NCI-H1694 treated with DMSO at 0.1 percent for 48 hours (cell line): ENCODE measurements at regions not wholly inside any gene's neighbourhood (a gene's known extent, or its start where the extent isn't known, plus 50 kb on each side); places are given as distances from the start of the nearest gene placed in this dataset.
"Not testable (repeated sequence)": the region's sequence is repeated elsewhere in the genome, so short reads cannot be mapped to it uniquely, and the experiment has no call there.

Experiments used
- DNase-seq: peaks from one replicate; lab custom pipeline; 2025; lab: John Stamatoyannopoulos, UW

DNA sequence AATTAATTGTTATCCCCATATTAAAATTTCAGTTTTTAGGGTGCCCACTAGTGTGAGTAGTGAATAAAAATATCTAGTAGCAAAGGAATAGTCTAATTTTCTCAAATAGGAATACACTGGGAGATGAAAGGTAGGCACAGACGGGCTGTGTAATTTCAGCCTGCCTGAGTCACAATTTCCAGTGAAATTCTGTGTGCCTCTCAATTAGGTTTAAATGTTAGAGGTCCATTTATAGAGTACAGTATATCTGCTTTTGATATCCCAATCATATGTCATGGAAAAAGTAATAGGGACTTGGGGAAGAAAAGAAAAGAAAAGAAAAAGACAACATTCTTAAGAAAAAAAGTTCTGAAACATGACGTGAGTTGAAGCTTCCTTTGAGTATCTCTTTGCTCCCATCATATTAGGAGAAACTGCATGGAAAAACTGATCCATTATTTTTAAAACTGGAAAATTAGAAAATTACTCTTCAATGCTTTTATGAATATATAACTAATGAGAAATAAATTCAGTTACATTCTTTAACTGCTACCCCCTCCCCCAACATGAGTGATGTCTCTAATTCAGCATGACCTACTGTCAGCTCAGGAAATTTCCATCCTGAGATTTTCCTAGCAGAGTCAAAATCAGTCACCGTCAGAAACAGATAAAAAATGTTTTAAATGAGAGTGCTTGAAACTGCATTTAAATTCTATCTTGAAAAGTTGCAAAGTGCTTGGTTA is 473.8 kb upstream of the HSF2 start:
- DNase-seq = no peak

DNA sequence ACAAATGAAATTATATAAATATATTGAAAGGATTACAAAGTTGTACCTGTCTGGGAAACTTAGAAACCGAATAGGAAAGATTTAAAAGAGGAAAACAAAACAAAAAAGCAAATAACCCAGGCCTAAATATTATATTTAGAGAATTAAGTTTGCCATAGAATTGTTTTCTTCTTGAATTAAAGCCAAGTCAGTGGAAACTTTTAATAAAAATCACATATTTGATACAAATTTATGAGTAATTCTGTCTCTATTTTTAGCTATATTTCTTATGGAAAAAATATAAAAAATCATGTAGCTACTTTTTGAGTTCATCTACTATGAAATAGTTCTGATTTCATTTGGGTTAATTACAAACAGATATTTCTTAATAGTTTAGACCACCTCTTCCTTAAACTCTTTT is 470.2 kb upstream of the HSF2 start:
- DNase-seq = no peak

DNA sequence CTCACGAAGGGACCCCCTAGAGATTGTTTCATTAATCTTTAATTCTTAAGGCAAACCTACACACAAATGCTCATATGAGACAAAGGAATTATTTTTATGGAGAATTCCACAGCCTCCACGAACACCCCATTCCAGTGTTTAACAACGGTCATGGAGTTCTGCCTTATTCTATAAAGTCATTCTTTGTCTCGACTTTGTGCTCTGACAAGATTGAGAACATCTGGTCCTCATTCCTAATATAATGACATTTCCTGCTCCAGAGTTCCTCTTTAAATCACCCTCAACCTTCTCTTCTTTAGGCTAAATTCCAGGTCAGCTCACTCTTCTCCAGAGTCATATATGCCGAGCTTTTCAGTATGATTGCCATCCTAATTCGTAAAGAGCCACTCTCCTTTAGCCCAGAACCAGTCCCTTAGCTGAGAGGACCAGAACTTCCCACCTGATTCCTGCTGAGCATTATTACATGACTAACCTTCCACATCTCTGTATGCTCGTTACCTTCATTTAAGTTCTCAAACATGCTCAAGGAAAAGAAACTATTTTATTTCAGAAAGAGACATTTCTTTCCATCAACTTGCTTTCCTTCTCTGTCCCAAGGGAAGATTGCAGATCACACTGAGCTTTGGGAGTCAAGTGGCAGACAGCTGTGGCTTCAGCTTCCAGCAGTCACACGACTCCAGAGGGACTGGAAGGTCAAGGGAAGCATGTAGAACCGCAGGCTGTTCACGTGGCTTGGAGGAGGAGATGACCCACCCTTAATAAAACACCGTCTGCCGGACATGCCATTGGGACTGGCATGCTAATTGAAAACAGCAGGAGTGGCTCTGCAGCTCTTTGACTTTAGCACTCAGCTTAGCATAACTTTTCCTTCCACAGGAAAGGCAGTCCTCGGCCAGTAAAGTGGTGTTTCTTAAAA is 467.1 kb upstream of the HSF2 start:
- DNase-seq = no peak

DNA sequence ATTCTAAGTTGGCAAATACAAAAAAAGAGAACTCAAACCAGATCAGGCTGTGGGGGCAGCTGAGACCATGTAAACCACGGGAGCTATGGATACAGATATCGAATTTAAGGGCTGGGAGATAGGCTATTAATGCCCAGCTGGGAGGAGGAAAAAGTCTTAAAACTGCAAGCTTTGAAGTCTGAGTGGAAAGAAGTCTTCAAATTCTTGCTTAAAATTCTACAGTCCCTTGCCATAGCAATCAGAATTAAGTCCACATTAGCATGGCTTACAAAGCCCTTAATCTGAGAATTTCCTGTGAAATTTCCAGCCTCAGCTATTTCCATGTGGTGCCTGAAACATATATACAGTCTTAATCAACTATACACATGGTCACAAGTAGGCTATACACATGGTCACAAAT is 465.0 kb upstream of the HSF2 start:
- DNase-seq = no peak

DNA sequence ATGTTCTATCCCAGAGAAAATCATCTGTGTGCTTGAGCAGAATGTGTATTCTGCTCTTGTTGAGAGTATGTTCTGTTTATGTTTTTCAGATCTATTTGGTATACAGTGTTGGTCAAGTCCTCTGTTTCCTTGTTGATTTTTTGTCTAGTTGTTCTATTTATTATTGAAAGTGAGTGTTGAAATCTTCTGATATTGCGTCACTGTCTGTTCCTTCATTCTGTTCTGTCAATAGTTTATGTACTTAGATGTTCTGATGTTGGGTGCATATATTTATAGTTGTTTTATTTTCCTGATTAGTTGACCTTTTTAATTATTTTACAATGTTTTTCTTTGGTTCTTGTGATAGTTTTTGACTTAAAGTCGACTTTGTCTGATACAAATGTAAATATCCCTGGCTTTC is 458.7 kb upstream of the HSF2 start:
- DNase-seq = no peak

DNA sequence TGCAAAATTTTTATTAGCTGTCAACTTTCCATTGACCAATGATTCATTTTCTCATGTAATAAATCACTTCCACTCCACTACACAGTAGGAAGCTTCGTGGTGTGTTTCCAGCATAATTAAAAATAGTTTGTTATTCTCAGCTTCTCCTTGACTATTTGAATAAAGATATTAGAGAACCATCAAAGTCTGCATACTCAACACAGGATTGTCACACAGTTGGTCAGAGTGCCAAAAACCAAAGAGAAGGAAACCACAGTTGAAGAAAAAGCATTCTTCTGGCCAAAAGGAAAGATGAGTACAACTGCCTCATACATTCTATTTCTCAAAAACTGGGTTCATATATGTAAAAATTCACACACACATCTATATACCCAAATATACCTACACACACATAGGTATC is 455.1 kb upstream of the HSF2 start:
- DNase-seq = no peak

DNA sequence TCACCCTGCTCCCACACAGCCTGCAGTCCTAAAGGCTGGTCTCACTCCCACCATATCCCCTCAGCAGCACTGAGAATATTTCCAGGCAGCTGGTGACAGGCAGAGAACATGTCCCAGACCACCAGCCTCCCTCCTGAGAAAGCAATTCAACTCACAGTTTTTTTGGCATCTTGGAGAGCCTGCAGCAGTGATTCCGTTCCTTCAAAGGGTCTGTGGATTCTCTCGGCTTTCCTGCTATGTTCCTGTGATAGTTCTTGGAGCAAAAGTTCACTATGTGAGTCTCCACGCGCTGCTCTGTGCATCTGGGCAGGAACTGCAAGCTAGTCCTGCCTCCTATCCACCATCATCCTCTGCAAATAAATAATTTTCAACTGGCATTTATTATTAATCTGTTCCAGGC is 448.3 kb upstream of the HSF2 start:
- DNase-seq = no peak

DNA sequence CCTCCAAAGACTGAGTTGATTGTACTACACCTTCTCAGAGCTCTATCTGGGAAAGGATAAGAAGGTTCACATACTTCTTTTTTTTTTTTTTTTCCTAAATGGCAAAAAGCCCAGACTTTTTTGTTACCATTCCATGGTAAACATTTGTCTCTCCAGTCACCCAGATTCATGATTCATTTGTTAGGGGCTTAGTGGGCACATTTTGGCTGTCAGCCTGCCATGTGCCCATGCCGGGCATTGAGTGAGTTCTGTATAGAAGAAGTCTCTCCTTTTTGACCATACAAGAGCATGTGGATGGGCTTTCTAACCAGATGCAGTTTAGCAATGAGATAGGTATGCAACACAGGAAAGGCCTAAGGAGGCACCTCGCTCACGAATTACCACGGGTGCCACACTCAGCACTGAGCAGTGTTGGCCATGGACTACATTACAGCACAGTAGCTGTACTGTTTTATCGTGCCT is 447.5 kb upstream of the HSF2 start:
- DNase-seq = no peak

DNA sequence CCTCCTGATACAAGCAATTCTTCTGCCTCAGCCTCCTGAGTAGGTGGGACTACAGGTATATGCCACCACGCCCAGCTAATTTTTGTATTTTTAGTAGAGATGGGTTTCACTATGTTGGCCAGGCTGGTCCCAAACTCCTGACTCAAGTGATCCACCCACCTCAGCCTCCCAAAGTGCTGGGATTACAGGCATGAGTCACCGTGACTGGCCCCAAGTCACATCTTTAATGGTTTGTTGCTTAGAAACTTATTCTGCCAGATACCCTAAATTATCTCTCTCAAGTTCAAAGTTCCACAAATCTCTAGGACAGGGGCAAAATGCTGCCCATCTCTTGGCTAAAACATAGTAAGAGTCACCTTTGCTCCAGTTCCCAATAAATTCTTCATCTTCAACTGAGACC is 444.1 kb upstream of the HSF2 start:
- not testable (repeated sequence) for DNase-seq

DNA sequence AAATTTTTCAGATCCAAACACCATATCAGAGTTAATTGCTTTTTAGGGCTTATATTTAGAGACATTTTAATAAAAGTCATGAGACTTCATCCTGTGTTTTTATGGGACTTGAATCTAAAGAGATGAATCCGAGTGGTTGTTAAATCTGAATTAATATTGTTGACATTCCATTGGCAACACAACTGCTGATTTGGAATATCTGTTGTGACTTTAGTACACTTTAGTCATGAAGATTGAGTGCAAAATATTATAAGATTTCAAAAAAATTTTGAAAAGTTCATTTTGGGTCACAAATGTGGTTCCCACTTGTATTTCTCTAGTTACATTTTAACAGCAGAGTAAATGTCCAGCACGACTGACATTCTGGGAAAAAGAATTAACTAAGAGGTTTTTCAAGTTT is 442.7 kb upstream of the HSF2 start:
- no peak for DNase-seq

DNA sequence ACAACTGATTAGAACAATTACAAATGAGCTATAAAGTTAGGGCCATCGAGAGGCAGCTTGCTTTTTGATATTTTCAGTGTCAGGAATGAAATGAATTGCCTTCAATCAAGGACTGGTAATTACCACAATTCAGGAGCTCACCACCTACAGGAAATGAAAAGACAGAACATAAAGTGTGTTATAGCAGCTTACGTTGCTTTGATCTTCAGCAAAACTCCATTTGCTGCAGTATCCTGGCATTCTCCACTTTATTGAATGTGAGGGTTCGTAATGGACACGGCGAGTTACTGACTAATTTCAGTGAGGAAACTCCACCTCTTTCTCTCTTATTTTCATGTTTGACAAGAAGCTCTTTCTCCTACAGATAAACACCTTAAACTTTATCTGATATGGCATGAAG is 440.0 kb upstream of the HSF2 start:
- DNase-seq = no peak

DNA sequence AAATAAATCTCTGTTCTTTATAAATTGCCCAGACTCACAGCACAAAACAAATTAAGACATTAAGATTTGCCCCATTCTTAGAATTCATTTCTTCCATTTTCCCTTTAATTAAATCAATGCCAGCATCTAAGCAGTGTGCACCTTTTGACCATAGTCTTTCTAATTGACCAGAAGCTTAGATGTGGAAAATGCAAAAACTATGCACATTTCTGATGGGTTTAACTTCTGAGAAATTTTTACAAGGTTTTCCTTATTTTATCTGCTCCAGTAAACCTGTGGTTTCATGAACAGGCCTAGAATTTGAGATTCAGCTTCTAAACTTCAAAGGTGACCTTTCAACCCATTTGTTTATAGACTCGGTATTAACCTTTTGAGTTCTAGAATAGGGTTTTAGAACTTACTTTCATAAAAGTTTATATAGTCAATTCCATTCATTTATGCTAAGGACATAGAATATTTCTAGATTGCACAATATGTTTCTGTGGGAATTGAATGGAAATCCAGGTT is 437.8 kb upstream of the HSF2 start:
- no peak for DNase-seq

DNA sequence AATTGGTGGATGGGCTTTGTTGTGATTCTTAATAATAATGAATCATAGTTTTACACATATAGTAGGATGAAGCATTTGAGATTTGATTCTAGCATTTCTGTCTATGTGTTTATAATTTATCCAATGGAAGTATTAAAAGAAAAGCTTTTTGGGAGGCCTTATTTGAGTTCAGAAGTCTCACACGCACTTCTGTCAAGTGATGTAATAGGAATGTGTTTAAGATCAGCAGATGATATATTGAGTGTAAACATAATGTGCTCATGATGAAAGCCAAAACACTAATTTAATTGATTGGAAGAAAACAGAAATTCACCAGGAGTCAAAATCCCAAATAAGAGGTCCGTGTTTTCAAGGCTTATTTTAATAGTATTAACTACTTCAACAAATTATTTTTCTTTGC is 435.6 kb upstream of the HSF2 start:
- DNase-seq = no peak

DNA sequence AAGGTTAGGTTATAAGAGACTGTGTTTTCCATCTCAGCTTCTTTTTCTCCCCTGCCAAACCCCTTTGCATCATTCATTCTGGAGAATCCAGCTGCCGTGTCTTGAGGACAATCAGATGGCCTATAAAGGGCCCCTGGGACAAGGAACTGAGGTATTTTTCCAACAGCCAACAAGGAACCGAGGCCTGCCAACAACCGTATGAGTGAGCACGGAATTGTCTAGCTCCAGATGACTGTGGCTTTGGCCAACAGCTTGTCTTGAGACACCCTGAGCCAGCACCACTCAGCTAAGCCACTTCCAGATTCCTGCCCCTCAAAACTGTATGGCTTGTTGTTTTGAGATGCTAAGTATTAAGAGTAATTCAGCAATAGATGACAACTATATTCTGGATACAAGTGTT is 433.7 kb upstream of the HSF2 start:
- DNase-seq = no peak

DNA sequence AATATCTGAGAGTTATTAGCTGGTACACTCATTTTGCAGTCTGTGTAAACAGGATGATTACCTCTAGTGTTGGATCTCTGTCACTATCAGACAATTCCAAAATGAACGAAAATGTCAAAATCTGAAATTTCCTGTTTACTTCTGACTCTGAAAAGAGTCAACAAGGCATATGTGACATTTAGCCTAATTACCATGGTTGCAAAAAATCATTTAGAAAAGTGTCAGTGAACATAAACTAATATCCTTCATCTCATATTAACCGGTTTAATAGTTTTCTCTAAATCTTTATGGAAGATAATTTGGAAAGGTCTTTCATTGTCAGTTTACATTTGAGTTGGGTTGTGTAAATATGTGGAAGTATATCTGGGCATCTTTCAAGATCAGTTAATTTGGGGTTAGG is 431.8 kb upstream of the HSF2 start:
- no peak for DNase-seq

DNA sequence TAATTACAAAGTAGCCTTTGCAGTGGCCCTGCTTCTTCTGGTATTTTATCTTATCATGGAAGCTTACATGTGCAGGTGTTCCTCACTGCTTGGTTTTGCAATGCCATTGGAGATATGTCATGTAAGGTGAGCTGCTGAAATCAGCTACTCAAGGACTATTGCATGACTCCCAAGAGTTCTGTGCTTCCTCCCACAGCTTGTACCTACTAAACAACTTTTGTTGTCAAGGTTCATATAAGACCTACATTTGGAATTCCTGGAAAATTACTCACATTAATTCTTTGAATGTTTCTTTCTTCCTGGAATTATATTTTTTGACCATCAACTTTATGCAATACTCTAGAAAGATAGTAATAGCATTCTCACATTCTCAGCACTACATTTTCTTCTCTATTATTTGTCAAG is 427.5 kb upstream of the HSF2 start:
- DNase-seq = no peak

DNA sequence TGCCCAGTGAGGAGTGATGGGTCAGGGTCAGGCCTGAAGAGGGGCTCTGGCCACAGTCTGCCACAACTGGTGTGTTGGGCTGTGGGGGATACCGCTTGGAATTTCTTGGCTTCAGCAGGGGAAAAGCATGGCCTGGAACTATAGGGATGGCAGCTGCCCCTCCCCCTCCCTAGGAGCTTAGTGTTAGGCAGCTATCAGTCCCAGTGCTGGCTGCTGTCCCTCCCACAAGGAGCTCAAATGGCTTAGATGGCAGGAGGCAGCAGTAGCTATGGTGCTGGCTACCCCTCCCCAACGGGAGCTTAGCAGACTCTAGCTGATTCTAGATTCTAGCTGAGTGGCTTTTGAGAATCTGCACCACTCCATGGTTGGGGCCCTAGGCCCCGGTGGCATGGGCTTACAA is 414.5 kb upstream of the HSF2 start:
- no peak for DNase-seq

DNA sequence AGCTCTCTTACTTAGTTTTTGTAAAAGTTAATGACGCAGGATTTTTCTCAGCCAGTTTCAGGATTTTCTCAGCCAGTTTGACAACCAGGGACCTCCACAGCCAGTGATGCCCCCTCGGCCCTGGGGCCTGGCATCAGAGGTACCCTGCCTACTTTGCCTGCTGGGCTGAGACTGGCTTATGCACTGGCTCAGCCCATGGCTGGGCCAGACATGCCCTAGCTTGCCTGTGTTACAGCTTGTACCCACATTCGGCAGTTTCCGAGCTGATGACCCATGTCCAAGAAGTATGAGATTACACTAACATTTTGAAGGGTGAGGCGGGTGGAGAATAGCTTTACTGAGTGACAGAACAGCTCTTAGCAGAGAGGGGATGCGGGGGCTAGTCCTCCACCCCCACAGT is 406.1 kb upstream of the HSF2 start:
- DNase-seq = no peak

DNA sequence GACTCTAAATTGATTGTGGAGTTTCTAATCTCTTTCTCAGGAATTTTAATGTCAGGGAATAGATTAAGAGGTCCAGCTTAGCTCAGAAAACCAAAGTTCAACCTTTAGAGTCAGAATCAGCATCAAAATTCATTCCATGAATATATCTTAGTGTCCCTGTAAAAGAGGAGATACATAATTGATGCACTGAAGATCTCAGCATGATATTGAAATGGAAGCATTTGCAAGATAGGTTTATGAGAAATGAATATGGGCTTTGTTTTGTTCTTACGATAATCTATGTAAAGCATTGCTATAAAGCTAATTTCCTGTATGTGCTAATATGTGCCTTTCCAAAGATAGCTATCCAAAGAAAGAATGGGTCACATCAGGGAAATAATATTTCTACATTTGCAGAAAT is 404.5 kb upstream of the HSF2 start:
- no peak for DNase-seq

DNA sequence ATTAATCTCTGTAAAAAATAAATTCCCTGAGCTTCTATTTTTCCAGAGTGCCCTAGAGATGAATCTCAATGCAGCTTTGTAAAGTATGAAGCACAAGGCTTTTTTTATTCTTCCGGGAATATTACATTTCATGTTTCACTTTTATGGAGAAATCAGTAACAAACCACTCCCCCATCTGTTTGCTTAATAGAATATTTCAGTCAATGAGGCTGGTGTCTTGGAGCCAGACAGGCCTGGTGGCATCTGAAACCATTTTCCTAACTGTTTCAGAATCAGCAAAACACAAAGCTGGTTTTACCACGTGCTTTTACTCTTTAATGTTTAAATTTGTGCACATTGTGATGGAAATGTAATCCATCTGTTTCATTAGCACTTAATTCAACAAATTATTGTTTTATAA is 400.8 kb upstream of the HSF2 start:
- DNase-seq = no peak

DNA sequence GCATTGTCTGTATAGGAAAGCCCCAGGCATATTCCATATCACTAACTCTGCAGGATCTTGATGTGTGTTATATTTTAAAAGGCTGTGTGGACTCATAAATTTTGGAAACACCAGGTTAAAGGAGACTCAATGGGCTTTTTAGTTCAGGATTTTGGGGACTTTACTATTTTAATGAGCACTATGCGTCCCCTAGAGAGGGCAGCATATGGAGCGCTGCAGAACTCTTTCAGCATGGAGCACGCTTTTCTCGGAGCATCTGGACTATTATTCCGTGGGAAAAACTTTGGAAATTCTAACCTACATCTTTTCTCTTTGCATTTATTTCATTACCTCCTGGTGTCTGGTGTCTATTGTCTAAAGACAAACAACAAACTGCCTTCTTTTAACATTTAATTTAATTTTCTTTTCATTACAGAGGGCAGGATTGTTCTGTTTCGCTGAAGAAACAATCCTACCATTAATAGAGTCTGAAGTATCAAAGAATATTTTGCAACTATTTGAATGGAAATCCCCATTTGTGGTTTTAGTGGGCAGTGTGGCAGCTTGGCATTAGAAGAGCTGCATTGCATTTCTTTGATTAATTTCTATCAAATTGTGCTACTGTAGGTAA is 399.9 kb upstream of the HSF2 start:
- DNase-seq = no peak

DNA sequence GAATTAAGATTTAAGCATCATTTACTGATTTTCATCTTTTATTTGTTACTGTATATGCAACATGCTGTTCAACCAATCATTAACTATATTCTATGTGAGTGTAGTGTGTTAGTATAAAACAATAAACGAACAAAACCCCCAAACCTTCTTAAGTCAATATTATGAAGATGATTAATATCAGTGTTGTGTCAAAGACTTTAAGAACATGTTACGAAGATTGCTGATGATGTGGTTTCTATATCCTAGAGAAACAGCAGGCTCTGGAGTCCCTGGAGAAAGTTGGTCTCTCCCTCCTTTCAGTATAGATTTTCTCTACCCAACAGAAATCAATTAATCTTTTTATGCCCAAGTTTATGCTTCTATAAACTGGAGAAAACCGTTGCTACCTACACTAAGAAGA is 393.8 kb upstream of the HSF2 start:
- DNase-seq = no peak

DNA sequence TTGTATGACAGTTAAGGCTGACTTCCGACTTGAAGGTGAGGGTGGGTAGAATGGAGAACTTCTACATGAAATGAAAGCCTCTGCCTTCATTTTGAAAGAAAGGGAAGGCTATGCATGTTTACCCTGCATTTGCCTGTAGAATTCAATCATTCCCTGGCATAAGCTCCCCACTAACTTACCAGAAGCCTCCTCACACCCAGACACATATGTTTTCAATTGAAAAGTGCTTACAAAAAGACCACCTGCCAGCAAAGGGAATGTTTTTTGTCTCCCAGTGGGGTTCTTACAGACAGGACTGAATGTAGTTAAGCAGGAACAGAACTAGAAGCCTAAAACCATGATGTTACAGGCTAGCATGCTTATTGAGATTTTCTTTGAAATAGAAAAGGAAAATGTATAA is 392.1 kb upstream of the HSF2 start:
- DNase-seq = no peak
